ENCODE measurements at regions not wholly inside any gene's neighbourhood (a gene's known extent, or its start where the extent isn't known, plus 50 kb on each side); places are given as distances from the start of the nearest gene placed in this dataset.
A peak's percentile ranks its signal among the peaks of the same experiment; 100 is the strongest.

DNA sequence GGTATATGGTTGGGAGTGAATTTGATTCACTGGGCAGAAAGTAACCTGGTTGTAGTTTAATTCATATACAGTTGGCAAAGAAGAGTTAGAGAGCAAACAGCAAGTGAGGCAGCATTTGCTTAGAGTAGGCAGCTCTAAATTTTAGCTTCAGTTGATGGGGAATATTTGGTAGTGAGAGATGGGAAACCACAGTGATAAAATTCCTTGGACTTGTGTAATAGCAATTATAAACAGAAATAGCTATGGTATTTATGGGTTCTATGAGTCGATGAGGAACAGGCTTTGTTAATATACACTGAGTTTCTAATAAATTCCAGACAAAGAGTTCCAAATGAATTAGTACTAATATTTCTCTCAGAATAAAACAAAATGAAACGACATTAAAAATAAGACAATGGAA, 894.0 kb downstream of the ROBO2 start:
- TF ChIP-seq, protein P1, sequence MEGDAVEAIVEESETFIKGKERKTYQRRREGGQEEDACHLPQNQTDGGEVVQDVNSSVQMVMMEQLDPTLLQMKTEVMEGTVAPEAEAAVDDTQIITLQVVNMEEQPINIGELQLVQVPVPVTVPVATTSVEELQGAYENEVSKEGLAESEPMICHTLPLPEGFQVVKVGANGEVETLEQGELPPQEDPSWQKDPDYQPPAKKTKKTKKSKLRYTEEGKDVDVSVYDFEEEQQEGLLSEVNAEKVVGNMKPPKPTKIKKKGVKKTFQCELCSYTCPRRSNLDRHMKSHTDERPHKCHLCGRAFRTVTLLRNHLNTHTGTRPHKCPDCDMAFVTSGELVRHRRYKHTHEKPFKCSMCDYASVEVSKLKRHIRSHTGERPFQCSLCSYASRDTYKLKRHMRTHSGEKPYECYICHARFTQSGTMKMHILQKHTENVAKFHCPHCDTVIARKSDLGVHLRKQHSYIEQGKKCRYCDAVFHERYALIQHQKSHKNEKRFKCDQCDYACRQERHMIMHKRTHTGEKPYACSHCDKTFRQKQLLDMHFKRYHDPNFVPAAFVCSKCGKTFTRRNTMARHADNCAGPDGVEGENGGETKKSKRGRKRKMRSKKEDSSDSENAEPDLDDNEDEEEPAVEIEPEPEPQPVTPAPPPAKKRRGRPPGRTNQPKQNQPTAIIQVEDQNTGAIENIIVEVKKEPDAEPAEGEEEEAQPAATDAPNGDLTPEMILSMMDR (IDR thresholded peaks at IDR 0.05; ENCODE audit: unreplicated experiment) = no peak
- H3K36me3 Mint-ChIP-seq = peaks cover 13% of the 10 kb centered on the region
- no peak overlapping the region for H3K4me3 Mint-ChIP-seq
- DNase-seq (ENCODE audit: low spot score in 2 of 2, unreplicated experiment in 2 of 2) = no peak
- H3K4me1 Mint-ChIP-seq = peaks cover 26% of the 10 kb centered on the region
- H3K9me3 Mint-ChIP-seq = peaks cover 40% of the 10 kb centered on the region
- H3K27me3 Mint-ChIP-seq (ENCODE audit: low read depth) = no peaks in the 10 kb centered on the region
- no peak overlapping the region for H3K27ac Mint-ChIP-seq

DNA sequence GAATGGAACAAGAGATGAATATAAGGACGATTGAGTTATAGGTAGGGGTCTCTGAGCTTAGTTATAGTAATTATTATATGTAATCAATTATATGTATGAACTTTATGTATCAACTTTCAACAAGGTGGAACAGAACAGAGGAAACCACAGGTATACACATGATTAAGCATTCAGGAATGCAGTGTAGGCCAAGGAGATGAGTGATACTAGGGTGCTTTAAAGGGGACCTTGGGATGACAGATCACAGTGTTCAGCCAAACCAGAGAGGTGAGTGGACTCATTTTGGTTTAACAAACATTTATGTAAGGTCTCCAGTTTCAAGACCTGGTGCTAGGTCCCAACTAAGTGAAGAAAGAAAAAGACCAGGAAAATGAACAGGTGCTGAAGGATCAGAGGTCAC, 895.5 kb downstream of the ROBO2 start:
- DNase-seq (ENCODE audit: low spot score in 2 of 2, unreplicated experiment in 2 of 2) = no peak
- H3K4me3 Mint-ChIP-seq = no peak overlapping the region
- H3K36me3 Mint-ChIP-seq = peaks cover 13% of the 10 kb centered on the region
- peaks cover 40% of the 10 kb centered on the region for H3K9me3 Mint-ChIP-seq
- H3K27me3 Mint-ChIP-seq (ENCODE audit: low read depth) = no peaks in the 10 kb centered on the region
- H3K27ac Mint-ChIP-seq = no peak overlapping the region
- H3K4me1 Mint-ChIP-seq = peaks cover 32% of the 10 kb centered on the region
- TF ChIP-seq, protein P1 (IDR thresholded peaks at IDR 0.05; ENCODE audit: unreplicated experiment) = no peak

DNA sequence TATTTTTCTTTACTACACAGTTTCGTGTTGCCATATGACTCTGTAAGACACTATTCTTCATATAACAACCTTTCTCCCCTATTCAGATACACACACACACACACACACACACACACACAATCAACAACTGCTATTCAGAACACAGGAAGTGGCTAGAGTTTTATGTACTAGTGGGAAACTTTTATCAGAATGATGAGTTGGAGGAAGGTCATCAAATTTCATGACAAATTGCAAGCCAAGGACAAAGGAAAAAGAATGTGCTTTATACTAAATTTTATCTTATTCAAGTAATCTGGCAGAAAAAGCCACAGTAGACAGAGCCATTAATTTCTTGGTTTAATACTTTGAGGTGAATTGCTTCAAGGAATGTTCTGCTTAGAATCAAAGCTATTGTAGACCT, 899.8 kb downstream of the ROBO2 start:
- H3K9me3 Mint-ChIP-seq = peaks cover 40% of the 10 kb centered on the region
- peaks cover 15% of the 10 kb centered on the region for H3K36me3 Mint-ChIP-seq
- TF ChIP-seq, protein P1 (IDR thresholded peaks at IDR 0.05; ENCODE audit: unreplicated experiment) = no peak
- peaks cover 27% of the 10 kb centered on the region for H3K4me1 Mint-ChIP-seq
- H3K4me3 Mint-ChIP-seq = no peak overlapping the region
- no peak for DNase-seq (ENCODE audit: low spot score in 2 of 2, unreplicated experiment in 2 of 2)
- no peaks in the 10 kb centered on the region for H3K27me3 Mint-ChIP-seq (ENCODE audit: low read depth)
- peak overlapping the region; percentile 76 for H3K27ac Mint-ChIP-seq

DNA sequence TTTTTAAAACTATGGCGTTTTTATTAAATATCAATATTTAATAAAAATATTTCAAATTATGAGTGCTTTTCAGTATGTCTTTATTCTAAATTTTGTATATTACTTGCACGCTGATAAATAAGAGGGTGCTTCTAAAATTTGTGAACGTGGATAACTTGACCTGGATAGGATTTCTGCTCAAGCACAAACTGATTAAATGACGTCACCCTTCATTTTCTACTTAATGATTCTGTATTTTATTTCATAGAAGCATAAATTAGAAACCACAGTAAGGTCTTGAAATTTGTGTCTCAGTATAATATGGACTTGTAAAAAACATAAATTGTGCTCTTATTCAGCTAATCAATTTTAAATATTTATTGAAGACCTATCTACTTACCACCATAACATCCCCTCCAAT, 903.7 kb downstream of the ROBO2 start:
- no peak for DNase-seq (ENCODE audit: low spot score in 2 of 2, unreplicated experiment in 2 of 2)
- TF ChIP-seq, protein P1 (IDR thresholded peaks at IDR 0.05; ENCODE audit: unreplicated experiment) = no peak
- Mint-ChIP-seq H3K9me3 (peaks cover 29% of the 10 kb centered on the region), H3K36me3 (peaks cover 5% of the 10 kb centered on the region), H3K27ac (no peak overlapping the region), H3K4me3 (no peak overlapping the region), H3K27me3 (ENCODE audit: low read depth) (no peaks in the 10 kb centered on the region), H3K4me1 (peaks cover 32% of the 10 kb centered on the region)

DNA sequence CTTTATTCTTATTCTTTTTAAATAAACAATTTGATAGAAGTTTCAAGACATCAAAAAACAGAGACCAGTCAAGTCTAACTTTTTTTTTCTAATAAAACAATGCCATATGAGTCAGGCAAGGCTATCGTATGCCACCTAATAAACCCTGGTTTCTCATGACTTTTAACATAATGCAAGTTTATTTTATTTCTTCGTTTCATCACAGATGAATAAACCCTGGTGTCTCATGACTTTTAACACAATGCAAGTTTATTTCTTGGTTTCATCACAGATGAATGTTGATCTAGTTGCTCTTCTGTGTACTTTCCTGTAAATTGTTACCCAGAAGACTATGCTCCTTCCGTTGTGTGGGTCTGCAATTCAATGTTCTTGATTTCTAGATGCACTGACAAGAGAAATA, 905.4 kb downstream of the ROBO2 start:
- no peak overlapping the region for H3K27ac Mint-ChIP-seq
- peaks cover 23% of the 10 kb centered on the region for H3K4me1 Mint-ChIP-seq
- H3K4me3 Mint-ChIP-seq = no peak overlapping the region
- peaks cover 8% of the 10 kb centered on the region for H3K36me3 Mint-ChIP-seq
- no peaks in the 10 kb centered on the region for H3K27me3 Mint-ChIP-seq (ENCODE audit: low read depth)
- no peak for DNase-seq (ENCODE audit: low spot score in 2 of 2, unreplicated experiment in 2 of 2)
- TF ChIP-seq, protein P1 (IDR thresholded peaks at IDR 0.05; ENCODE audit: unreplicated experiment) = no peak
- H3K9me3 Mint-ChIP-seq = peaks cover 31% of the 10 kb centered on the region

DNA sequence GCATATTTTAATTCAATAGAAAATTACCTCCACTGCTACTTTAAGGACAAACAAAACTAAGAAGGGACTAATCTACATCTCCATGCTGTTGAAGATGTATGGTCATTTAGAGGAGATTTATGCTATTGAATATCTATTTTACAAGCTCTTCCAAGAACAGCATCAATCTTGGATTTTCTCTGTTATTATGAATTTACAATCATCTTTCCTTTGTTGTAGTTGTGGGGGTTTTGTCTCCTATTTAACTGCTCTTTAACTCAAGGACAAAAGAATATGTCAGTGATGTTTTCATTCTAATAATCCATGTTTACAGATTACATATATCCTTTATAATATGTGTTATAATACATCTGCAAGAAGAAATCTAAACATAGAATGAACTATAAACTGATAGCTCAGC, 907.8 kb downstream of the ROBO2 start:
- no peaks in the 10 kb centered on the region for H3K27me3 Mint-ChIP-seq (ENCODE audit: low read depth)
- H3K9me3 Mint-ChIP-seq = peaks cover 28% of the 10 kb centered on the region
- DNase-seq (ENCODE audit: low spot score in 2 of 2, unreplicated experiment in 2 of 2) = no peak
- peaks cover 13% of the 10 kb centered on the region for H3K36me3 Mint-ChIP-seq
- H3K4me1 Mint-ChIP-seq = peaks cover 10% of the 10 kb centered on the region
- TF ChIP-seq, protein P1 (IDR thresholded peaks at IDR 0.05; ENCODE audit: unreplicated experiment) = no peak
- H3K27ac Mint-ChIP-seq = no peak overlapping the region
- no peak overlapping the region for H3K4me3 Mint-ChIP-seq

Measured in mesothelial cell of epicardium (in vitro differentiated cells).